ENCODE measurements at regions not wholly inside any gene's neighbourhood (a gene's known extent, or its start where the extent isn't known, plus 50 kb on each side); places are given as distances from the start of the nearest gene placed in this dataset.

DNA sequence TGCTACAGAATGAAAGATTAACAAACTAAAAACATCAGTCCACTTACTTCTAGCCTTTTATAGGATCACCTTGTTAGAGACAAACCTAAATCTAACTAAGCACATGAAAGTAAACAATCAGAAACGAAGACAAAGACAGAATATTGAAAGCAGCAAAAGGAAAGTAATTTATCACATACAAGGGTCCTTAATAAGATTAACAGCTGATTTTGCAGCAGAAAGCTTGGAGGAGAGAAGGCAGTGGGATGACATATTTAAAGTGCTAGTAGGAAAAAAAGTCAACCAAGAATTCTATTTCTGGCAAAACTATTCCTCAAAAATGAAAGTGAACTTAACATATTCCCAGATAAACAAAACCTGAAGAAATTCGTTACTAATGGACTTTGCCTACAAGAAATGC lies 286.4 kb downstream of the RWDD3 start:
- DNase-seq (ENCODE audit: low spot score): no peak

DNA sequence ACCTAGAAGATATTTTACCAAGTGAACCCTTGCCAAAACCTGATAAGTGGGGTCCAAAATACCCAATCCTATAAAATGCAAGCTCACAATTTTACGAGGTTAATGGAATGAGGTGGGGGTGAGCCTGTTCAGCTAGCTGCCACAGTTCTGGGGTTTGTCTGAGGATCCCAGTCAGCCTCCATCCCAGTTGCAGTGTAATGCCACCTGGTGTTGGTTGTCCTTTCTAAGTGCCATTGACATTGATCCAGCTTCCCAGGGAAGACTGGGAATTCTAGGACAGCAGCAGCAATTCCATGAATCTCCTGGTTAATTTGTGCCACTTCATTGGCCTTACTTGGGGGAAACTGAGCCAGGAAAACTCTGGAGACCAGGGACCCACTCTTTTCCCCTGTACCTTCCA lies 298.3 kb downstream of the RWDD3 start:
- DNase-seq (ENCODE audit: low spot score): no peak

GRCh38 chr1:95534985-95535384 lies 301.0 kb downstream of the RWDD3 start:
- DNase-seq (ENCODE audit: low spot score): no peak

DNA sequence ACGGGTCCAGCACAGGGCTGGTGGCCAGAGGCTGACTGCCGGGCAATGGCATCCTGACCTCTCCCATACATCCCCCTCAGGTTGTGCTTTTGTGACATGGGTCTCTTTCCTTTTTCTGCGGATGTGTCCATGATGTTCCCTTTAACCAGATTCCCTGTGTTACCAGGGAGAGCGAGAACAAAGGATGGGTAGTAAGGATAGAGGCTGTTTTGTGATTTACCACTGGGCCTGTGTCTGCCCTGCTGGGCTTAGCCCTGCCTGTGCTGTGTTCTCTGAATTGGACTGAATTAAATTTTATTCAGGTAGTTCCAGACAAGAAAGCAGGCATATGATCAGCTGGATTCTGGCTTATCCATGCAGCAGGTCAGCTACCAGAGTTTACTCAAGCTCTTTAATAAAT lies 301.6 kb downstream of the RWDD3 start:
- no peak for DNase-seq (ENCODE audit: low spot score)

DNA sequence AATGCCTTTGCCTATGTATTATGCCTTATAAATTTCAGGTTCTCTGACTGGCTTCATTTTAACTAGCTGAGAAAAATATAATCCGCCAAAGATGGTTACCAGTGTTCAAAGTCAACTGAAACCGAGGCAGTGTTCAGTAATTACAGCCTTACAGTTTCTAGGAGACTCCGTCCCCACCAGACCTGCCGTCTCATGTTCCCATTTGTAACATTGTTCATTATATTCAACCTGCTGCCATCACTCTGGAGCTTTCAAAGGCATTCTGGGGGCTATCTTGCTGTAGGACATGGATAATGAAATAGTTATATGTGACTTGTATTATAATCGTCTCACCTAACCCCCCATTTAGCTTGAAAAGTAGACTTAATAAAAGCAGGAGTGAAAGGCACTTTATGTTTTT lies 302.5 kb downstream of the RWDD3 start:
- no peak for DNase-seq (ENCODE audit: low spot score)

GRCh38 chr1:95537176-95537575 lies 303.2 kb downstream of the RWDD3 start:
- no peak for DNase-seq (ENCODE audit: low spot score)

DNA sequence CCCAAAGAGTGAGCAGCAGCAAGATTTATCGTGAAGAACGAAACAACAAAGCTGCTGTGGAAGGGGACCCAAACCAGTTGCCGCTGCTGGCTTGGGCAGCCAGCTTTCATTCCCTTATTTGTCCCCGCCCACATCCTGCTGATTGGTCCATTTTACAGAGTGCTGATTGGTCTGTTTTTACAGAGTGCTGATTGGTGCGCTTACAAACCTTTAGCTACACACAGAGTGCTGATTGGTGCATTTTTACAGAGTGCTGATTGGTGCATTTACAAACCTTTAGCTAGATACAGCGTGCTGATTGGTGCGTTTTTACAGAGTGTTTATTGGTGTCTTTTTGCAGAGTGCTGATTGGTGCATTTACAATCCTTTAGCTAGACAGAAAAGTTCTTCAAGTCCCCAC lies 304.2 kb downstream of the RWDD3 start:
- peak; percentile 22 for DNase-seq (ENCODE audit: low spot score)

DNA sequence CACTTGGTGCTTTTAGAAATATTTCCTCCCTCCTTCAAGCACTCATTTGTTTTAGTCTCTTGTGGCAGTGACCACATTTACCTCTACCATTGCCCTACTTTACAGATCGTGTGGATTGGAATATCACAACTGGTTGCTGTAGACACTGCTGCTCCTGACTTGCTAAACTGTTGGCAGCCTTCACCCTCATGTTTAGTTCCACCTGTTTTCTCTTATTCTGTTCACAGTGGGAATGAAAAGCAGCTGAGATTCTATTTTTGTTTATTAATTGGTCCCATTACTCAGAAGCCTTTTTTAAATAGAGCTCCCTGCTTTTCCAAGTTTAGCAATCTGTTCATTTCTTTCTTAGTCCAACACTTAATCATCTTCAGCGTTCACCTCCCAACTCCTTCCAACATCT lies 308.9 kb downstream of the RWDD3 start:
- no peak for DNase-seq (ENCODE audit: low spot score)

DNA sequence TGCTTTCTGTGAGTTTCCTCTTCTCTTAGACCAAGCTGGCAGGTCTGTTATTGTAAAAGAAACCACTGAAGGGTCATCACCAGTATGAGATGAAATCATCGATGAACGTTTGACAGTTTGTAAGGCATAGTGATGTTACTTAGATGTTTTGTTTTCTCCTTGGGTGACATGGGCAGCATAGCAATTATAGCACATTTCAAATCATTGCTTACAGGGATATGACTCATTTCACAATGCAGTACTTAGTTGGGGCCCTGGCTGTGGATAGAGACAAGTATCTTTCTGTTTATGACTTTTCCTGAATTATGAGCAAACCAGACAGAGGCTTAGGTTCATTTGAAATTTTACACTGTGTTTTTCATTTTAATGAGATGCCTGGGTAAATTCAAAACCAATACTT lies 313.0 kb downstream of the RWDD3 start:
- DNase-seq (ENCODE audit: low spot score): no peak

- DNase-seq (ENCODE audit: low spot score): no peak
Observed at GRCh38 chr1:95548211-95548610, 314.2 kb downstream of the RWDD3 start.

DNA sequence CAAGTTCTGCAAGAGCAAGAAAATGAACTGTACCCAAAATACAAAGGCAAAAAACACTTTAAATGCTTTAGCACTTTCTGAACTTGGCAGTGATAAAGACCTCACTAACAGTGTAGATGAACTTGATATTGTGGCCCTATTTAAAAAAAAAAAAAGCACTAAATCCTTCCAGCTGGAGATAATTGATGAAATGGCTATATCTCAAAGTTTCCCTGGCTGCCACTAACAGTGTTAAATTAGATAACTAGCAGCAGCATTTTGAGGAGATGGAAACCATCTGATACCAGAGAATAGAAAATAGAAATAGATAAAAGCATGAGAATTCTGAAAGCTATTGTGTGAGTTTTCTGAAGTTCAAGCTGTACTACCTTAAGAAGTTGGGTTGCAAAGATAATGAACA lies 317.2 kb downstream of the RWDD3 start:
- no peak for DNase-seq (ENCODE audit: low spot score)

DNA sequence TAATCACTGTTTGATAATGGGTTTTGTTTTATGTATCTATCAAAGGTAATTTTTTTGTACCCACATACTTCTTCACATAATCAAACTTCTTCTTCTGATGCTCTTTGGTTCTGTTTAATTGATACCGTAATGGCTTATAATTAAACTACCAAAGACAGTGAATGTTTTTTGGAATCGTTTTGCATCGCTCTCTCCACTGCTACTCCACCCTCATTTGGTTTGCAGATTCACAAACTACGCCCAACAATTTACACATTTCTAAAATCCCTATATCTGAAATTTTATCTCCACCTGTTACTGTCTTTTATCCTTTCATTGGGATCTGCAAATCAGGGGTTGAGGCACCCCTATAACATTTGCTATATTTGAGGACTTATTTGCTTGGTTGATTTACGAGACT lies 319.6 kb downstream of the RWDD3 start:
- DNase-seq (ENCODE audit: low spot score): no peak

- no peak for DNase-seq (ENCODE audit: low spot score)
Observed at GRCh38 chr1:95554408-95554807, 320.4 kb downstream of the RWDD3 start.

DNA sequence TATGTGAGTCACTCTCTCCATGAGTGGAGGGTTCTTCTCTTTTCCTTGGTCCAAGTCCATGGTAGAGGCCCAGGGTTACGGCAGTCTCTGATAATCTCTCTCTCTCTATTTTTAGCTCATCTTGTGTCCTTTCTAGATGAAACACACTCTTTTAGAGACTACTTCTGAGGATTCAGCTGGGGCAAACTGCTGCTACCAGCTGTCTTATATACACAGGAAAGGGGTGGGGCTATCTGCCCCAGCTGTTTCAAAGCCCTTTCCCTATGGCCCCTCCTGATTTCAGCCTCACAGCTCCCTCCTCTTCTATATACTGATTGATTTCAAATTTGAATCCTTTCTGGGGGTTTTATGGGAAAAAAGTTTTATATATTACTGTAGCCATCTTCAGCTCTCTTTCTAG lies 324.8 kb downstream of the RWDD3 start:
- no peak for DNase-seq (ENCODE audit: low spot score)

DNA sequence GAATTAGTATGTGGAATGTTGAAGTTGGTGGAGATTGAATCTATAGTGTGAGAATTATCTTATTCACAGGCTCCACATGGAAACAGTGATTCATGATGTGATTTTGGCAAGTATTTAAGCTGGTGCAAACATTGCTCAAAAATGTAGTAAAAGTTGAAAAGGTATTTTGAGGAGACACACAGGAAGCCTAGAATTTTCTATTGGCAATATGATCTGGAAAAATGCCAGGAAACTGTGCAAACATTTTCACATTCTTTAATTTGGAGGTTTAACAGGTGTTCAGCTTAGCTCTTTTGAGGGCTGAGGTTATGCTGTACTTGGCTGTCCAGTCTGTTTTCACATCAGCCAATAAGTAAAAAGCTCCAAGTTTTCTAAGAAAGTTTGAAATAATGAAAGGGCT lies 327.3 kb downstream of the RWDD3 start:
- no peak for DNase-seq (ENCODE audit: low spot score)

GRCh38 chr1:95562230-95562629 lies 328.2 kb downstream of the RWDD3 start:
- DNase-seq (ENCODE audit: low spot score): no peak

GRCh38 chr1:95572002-95572401 lies 338.0 kb downstream of the RWDD3 start:
- DNase-seq (ENCODE audit: low spot score): no peak

DNA sequence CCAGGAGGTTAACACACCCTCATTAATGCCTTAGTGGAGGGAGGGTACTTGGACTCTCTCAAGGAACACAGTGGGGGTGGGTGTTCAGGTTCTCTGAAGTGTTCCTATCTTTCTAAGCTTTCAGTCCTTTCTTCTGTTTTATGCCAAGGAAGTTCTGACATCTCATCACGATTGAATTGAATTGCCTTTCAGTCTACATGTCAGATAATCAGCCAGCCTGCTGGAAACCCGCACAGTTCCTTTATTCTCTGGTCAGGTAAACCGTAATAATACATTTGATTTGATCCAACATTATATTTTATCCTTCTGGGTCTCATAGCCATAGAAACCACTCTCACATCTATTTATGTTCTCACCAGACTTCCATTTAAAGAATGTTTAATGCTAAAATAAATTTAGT lies 339.0 kb downstream of the RWDD3 start:
- DNase-seq (ENCODE audit: low spot score): no peak

DNA sequence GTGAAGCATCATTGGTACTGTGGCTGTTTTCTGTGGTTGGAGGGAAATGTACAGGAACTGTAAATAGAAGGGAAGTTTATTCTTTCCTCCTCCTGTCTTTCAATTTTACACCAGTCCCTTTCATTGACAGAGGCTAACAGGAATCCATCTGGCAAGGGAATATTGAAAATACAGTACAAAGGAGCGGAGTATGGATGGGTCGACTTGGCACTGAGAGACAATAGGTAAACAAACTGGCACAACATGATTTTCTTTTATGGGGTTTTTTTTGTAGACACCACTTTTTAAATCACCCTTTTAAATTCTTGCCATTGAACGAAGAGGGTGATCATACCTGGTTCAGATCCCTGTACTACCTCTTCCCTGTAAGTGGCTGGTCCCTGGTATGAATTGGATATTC lies 341.3 kb downstream of the RWDD3 start:
- no peak for DNase-seq (ENCODE audit: low spot score)

GRCh38 chr1:95578462-95578861 lies 344.5 kb downstream of the RWDD3 start:
- DNase-seq (ENCODE audit: low spot score): no peak

GRCh38 chr1:95582191-95582590 lies 348.2 kb downstream of the RWDD3 start:
- no peak for DNase-seq (ENCODE audit: low spot score)

DNA sequence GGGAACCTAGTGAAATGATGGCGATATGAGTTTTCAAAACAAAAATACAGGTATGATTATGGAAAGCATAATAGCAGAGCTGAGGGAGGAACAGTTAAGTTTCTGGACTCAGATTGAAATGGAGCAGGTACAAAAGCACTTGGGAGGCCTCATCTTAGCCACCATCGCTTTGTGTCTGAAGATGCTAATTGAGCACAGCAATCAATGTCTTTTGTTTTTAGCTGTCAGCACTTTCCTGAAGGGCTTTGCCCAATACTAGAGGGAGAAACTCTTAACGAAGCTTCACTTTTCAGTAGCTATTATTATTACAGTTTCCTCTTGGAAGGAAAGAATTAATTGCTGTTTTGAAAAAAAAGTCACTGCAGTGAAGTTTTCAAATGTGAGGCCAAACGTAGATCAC lies 348.7 kb downstream of the RWDD3 start:
- DNase-seq (ENCODE audit: low spot score): no peak

DNA sequence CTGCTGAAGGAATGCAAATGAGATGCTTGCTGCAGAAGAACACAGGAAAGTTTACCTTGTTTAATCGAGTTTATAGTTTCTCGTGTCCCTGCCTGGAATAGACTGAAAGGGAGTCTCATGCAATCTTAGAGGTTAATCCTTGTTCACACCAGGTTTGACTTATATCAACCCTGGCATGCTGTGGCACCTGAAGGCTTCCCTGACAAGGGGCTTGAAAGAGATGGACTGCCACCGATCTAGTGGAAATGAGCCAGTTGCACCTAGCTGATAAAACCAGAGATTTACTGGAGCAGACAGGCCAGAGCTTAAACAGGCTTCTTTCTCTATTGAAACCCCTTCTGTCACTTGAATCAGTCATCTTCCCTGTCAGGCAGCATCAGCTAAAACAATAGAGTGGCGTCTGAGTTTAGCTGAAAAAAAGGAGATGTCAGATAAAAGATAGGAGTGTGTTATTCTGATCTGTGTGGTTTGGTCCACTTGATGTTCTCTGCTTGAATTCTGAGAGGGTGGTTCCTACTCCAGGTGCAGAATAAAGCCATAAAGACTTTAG lies 349.7 kb downstream of the RWDD3 start:
- no peak for DNase-seq (ENCODE audit: low spot score)

- DNase-seq (ENCODE audit: low spot score): no peak
Observed at GRCh38 chr1:95584315-95584714, 350.3 kb downstream of the RWDD3 start.

DNA sequence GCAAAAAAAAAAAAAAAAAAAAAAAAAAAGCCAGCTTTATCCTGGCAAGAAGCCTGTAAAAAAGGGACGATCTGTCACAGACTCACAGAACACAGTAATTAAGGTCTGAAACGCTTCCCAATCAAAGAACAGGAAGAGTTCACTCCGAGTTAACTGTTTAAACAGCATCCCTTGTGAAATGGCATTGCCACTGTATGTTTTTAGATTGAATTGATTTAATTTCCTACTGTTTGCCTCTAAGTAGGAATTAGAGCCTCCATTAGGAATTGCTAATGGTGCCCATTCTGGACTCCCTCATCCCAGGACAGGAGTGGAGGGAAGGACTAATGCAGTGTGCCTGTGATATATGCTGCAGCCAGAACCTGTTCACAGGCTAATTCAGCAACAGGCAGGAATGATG lies 370.8 kb downstream of the RWDD3 start:
- DNase-seq (ENCODE audit: low spot score): no peak

All from NAMALWA (cell line).